NCI-H2107 treated with DMSO at 0.1 percent for 48 hours (cell line): ENCODE measurements at regions not wholly inside any gene's neighbourhood (a gene's known extent, or its start where the extent isn't known, plus 50 kb on each side); places are given as distances from the start of the nearest gene placed in this dataset.

Experiments
- DNase-seq: peaks from one replicate; lab custom pipeline; 2025; ENCODE audit not compliant: unreplicated experiment; lab: John Stamatoyannopoulos, UW

DNA sequence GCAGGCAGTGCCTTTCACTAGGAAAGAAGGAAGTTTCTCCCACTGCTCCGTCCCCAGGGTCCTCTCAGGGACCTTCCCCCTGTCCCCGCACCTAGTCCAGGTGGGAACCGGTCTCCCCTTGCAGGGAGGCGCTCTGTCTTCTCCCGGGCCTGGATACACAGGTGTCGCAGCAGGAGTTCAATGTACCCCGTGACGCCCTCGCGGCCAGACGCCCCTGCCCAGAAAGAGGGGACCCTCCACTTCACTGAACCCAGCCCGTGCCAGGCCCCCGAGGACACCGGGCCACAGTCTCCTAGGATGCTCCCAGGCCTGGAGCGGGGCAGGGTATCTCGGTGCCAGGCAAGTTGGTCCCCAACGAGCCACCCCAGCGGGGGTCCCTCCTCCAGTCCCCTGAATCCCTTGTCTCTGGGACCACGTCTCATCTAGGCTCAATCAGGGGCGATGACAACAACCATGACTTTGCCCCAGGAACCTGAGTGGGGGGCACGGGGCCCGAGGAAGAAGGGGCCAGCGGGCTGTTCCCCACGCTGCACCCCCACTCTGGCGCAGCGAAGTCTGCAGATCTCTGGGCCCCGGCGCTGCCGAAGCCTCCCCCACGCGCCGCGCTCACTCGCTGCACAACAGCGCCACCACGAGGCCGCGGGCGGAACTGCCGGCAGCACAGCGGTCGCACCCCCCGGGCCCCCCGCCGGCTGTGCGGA, 103.0 kb downstream of the EDN3 start:
- no peak for DNase-seq

DNA sequence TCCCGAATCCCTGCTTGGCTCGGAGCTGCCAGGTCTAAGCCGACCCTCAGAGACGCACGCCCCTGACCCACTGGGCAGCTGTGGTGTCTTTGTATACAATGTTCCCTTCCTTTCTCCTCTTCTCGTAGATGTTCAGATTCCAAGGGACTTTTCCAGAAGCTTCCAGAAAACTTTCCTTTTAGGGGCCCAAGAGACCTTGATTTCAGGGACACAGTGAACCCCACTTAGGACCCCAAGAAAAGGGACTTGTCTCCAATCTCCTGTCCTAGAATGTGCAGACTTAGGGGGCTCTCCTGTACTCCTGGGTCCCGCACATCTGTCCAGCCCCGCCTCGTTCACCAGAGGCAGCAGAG, 103.5 kb downstream of the EDN3 start:
- no peak for DNase-seq

DNA sequence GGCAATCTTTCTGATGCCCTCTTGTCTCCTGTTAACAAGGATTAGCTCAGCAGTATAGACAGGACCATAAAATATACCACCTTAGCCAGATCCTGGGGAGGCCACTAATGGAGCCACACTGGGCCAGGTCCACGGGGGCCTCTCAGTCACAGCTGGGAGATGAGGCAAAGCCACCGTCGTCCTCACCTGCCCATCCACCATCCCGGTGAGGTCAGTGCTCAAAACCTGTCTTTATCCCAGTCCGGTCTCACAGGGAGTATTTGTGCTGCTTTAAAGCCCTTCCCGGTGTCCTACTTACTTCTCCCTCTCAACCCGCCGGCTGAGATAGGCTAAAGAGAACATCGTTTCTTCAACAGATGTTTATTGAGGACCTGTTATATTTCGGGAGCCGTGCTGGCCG, 104.3 kb downstream of the EDN3 start:
- DNase-seq = no peak

DNA sequence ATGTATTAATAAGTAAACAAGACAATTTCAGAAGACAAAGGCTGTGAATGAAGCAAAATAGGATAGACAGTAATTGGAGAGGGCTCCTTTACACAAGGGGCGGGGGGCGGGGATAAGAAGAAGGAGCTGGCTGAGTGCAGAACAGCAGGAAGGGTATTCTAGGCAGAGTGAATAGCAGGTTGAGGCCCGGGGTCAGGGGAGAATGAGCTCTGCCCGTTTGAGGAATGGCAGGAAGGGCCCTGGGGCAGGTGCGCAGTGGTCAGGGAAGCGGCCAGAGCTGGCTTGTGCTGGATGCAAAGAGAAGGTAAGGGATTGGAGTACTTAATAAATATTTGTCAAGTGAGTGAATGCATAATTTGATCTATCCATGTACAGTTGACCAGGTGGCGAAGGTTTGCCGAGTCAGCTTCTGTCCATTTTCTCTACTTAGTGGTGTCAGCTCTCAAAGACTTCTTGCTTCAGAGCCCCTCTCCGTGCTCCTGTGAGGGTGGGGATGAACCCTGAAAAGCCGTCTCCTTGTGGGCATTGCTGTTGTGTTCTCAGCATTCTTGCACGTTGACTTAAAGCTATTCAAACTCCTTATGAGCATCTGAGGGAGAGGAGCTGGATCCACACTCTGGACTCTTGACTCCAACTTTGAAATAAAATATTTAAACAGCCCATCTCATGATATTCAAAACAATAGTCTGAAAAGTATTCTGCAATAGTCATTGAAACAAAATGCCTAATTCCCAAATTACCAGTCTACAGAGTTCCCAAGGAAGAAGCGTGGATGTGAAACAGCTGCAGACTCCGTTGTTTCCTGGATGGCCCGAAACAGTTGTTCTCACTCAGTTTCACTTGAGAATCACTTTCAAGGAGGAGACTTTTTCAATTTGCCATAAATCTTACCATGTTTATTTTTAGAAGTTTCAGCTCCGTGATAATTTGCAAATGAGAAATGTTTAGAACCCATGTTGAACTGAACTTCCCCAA, 105.1 kb downstream of the EDN3 start:
- DNase-seq = no peak

DNA sequence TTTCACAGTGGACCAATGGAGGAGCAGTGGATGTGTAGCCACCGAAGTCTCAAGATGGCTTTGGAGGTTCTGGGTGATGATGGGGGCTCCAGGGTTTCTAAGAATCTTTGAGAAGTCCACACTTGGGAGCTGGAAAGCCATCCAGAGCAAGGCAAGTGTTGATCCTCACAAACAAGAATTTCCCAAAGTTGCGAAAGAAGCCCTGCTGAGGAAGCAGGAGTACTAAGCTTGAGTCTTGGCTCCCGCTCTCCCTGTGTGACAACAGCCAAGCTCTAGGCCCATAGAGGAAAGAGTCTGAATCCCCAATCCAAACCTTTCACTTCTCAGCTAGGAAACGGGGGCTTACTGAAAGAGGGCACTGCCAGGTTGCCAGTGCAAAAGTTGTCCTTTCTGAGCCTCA, 106.0 kb downstream of the EDN3 start:
- no peak for DNase-seq

DNA sequence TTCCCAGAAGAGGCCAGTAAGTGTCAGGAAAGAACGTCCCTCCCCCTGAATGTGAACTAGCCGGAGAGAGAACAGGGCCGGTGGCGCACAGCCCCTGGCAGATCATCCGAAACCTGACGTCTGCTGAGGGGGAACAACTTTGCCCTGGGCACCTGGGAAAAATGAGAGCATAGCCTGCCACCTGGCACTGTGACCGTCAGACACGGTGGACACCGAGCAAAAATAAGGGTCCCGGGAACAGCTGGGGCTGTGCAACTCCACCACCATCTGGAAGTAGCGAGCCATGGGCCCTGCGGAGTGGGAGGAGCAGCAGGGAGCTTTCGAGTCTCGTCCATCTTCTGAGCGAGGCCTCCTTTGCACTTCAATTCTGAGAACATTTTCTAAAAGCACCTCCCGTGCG, 110.8 kb downstream of the EDN3 start:
- DNase-seq = no peak

DNA sequence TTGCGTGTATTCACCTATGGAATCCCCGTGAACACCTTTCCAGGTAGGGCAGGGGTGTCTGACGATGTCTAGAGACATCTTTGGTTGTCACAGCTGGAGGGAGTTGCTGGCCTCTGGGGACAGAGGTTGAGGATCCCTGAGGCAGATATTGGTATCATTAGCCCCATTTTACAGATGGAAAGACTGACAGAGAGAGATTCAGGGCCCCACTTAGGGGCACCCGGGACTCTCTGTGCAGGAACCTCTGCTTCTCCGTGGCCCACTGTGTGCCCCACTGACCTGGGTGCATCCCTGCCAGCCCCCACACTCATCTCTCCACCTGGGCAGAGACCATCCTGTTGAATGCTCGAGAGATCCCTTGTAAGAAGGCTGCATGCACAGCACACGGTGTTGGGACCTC, 111.2 kb downstream of the EDN3 start:
- no peak for DNase-seq

DNA sequence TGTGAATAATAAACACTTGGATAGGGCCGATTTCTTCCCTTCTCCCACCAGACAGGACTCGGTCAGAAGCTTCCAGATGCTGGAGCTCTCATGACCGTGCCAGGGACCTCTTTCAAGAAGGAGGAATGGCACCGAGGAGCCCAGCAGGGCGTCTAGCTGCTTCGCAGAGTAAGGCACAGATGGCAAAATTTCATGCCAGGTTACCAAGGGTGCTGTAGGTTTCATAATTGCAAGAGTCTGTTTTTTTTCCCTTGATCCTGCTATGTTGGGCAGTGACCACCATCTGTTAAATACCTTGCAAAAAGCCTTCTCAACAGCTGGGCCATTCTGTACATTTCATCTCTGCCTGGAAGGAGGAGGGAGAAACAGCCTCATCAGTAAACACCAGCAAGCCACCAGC, 111.8 kb downstream of the EDN3 start:
- no peak for DNase-seq

DNA sequence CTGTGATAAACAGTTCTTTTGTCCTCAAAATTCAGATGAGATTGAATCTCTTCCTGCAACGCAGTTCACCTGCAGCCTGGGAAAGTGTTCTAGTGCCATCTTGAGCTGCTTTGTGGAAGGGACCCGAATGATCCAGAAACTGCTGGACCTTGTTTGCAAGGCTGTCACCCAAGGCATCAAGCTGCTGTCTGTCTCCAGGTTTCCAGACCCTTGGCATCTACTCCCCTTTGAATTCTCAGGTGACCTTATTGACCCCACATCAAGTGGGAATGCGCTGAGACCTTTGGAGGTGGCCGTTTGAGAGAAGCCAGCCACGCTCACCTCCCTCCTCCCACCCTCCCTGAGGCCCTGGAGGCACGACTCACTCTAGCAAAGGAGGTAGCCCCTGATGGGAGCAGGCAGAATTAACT, 112.5 kb downstream of the EDN3 start:
- no peak for DNase-seq

DNA sequence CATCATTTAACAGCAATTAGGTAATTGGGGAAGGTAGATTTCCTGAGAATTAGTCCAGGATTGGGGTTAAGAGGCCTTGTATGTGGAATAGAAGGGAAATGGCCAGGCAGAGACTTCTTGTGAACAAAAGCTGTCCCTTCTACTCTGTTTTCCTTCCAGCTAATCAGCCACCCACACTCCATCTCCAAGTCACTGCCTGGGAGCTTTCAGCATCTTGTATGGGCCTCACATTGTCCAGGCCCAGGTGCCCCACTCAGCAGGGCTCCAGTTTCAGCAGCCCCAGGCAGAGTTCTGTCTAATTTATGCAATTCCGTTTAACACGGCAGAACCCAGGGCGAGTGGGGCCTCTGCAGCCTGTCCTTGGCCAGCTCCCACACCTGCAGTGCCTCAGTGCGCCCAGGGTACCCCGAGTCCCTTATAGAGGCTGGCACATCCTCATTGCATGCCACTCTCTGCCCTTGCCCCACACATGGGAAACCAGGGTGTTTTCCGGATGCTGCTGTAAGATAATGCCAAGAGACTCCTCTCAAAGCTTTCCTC, 113.0 kb downstream of the EDN3 start:
- DNase-seq = no peak

DNA sequence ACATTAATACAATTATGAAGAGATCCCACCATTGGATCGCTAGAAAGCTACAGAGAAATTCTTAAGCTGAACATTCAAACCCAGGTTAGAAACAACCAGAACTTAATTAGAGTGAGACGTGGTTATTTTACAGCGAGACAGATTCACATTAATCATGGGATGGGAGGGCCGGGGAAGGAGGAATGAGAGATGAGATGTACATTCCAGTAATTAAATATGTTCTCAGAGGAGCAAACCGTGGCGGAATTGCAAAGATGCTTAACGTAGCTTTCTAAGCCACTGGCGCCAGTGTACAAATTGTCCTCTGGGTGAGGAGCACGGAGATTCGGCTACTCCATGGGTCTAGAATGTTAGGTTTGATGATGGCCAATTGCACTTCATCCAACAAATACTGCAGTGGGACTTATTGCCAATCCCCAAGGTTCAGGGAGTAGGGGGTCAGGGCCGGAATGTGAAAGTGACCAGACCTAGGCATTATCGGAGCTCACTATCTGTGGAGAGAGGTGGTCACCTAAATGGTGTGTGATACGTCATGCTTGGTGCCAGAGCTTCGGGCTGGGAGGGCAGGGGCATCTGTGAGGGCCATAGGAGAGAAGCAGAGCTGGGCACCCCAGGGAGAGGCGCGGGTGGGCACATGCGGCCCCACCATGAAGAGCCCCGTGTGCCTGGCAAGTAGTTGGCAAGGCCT, 114.7 kb downstream of the EDN3 start:
- DNase-seq = no peak

DNA sequence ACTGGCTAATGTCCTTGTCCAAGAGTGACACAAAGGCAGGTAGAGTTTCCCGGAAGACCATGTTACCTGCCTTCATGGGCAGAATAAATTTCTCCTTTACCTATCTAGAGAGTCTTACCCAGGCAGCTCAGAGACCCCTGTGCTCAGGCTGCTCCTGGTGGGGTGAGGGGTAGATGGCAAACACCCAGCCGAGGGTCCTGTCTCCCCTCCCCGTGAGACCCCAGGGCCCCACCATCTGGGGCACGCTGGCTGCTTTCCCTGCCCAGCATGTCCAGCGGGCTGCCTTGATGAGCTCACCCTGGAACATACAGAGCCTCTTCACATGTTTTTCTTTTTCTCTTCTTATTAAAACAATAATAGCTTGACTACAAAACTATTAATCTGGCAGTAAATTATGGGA, 116.5 kb downstream of the EDN3 start:
- no peak for DNase-seq

DNA sequence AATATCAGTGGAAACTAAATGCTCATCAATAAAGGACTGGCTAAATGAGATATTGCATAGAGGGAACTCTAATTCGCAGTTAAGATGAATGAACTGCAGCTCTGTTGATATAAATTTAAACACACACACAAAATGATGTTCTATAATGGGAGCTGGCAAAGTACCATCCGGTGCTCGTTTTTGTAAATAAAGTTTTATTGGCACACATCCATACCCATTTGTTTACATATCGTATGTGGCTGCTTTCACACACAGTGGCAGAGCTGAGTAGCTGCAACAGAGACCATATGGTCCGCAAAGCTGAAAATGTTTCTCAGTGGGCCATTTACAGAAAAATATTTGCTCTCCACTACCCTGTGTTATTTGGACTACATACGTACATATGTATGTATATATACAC, 120.7 kb downstream of the EDN3 start:
- DNase-seq = no peak

DNA sequence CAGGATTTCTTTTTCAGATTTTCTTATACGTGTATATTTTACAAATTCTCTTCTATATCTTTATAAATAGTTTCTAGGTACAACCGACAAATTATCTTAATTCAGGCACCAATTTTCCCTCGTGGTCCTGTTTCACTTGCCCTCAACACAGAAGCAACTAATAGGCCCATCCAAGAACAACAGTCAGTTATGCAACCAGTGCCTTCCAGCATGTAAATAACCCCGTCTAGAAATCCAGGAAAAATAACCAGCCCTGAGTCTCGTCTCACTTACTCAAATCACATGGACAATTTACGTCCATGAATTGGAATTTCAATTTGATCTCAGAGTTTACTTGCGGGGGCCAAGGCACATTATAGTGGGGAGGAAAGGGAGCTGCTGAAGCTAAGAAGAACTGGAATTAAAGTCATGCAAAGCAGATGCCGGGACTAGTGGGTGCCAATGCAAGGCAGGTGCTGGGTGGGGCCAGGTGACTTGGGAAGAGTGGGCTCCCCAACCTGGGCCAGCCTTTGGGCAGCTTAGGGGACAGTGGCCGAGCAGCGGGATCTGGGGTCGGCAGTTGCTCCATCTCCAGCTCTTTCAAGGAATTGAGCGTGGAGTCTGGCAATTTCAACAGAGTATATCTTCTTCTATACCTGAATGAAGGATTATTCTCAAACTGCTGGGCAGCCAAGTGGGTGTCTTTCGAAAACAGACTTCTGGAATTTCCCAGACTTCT, 121.7 kb downstream of the EDN3 start:
- no peak for DNase-seq

DNA sequence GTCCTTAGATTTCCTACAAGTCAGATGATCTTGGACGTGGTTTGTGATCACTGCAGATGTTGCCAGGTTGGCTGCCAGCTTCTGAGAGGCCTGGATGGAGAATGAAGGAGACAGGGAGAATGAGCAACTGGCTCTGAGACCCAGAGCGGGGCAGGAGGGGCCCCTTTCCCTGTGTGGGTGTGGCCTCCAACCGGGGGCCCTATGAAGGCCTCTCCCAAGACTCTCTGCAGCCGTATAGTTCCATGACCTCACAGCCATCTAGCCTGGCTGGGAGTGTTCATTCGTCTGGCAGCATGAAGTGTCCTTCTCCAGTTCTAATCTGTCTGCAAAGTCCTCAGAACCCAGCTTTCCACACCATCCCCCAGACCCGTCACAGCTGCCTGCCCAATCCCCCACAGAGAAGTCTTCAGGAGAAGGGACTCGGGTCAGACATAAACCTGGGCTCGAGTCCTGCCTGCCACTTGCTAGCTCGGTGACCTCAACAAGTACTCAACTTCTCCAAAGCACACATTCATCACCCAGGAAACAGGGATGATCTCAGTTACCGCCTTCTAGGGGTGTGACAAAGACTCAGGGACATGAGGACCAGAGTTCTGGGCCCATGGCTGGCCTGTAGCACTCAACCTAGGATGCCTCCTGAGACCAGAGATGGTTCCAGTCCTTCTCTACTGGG, 122.6 kb downstream of the EDN3 start:
- DNase-seq = no peak

DNA sequence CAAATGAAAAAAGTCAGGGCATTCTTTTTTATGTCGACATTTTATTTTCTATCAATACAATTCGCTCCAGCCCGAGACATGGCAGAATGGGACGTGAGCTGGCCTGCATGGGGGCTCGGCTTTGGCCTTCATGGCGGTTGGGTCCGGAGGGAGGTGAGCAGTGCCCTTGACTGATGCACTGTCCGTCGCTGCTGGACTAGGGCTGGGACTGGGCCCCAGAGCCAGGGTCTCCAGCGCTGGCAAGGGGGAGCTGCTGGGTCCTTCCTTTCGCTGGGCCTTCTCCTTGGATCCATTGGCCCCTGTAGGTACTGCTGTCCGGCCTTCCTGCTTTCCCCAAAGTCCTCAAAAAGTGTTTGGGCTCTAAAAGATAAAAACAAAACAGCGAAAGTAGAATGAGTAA, 124.6 kb downstream of the EDN3 start:
- DNase-seq = no peak

DNA sequence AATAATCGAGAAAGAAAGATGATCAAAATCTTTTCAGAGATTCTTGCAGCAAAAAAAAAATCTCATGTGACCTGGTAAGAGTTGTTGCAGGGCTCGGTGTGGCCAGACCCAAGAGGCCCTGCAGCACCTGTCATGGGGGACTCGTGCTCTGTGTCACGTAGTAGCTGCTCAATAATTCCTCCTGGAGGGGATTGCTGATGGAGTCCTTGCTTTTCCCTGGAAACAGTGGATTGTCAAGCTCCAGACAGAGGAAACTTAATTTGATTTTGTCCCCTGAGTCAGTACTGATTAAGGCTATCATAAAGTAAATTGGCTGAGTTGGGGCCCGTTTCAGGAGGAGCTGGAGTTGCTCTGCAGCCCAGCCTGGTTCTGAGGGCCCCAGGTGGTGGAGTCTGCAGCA, 125.2 kb downstream of the EDN3 start:
- DNase-seq = no peak

DNA sequence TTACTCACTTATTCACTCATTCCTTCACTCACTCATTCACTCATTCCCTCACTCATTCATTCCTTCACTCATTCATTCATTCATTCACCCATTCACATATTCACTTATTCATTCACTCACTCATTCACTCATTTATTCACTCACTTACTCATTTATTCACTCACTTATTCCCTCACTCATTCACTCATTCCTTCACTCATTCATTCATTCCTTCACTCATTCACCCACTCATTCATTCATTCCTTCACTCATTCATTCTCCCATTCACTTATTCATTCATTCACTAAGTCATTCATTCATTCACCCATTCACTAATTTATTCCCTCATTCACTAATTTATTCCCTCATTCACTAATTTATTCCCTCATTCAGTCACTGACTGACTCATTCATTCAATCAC, 127.6 kb downstream of the EDN3 start:
- DNase-seq = no peak

DNA sequence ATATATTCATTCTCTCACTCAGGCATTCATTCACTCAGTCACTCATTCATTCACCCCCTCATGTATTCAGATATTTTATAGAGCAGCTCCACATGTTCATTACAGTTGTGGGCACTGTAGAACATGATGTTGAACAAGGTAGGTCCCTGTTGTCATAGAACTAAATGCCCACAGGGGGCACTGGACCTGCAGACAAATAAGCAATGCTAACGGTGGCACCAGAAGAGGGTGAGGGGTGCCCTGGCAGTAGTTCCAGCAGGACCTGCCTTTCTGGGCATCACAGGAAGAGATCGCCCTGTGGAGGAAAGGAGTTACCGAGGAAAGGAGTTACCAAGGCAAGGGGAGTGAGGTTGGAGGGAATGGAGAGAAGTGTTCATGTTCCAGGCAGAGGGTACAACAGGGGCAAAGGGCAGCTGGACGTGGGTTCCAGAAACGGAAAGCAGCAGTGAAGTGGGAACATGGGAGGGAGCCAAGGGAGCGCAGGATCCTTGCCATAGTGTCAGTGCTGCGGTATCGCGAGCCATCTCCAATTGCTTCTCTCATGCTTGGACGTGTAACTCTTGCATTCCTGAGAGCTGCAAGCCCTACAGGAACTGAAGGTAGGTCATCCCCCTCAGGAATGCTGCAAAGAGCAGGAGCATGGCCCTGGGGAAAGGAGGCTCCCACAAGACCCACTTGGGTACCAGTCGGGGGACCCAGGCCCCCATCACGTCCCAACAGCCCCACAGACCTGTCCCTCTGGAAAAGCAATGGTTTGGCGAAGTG, 128.2 kb downstream of the EDN3 start:
- DNase-seq = no peak

DNA sequence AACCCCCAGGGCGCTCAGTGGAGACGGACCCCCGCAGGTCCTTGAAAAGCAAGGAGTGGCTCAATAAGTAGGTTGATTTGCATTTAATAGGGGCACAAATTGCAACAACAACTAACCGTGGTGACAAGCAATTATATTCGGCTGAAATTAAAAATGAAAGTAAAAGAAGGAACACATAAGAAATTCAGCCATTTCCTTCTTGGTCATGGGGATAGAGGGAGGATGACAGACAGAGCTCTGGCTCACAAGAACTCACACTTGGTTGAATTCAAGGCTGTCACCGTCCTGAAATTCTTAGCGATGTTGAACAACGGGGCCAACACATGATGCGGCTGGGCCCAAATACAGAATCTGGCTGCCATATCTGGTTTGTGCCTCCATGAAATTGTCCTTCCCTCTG, 129.0 kb downstream of the EDN3 start:
- DNase-seq = no peak
